PC-9 (cell line): ENCODE measurements at regions not wholly inside any gene's neighbourhood (a gene's known extent, or its start where the extent isn't known, plus 50 kb on each side); places are given as distances from the start of the nearest gene placed in this dataset.

Experiments
- BruUV-seq: library from RNA; stranded (reverse); fragments of 400-500 nt; replicated peaks from 2 replicates; lab custom pipeline; 2021; lab: Mats Ljungman, UMichigan
- CTCF ChIA-PET: fragments of 300-600 bp; sonication (Branson Sonifier 250); formaldehyde crosslinking; loops from one replicate; lab custom pipeline; 2022; ENCODE audit warnings: antibody characterized with exemption; lab: Charles Lee
- POLR2A ChIA-PET: fragments of 300-600 bp; sonication (Branson Sonifier 250); formaldehyde crosslinking; loops from one replicate; lab custom pipeline; 2022; ENCODE audit warnings: antibody characterized with exemption; ENCODE audit not compliant: unreplicated experiment; lab: Charles Lee
- DNase-seq, 2 experiments: peaks; one replicate each; pipeline versions ENCODE4 v3.0.0 to v3.0.0-alpha.2; 2015 to 2022; ENCODE audit warnings: mixed read lengths in 1 of 2
- H2AFZ ChIP-seq: fragments of 200-600 bp; sonication (generic); 2 replicates; pipeline ENCODE4 v1.8.1; 2017; ENCODE audit warnings: antibody characterized with exemption
- H3F3A ChIP-seq: fragments of 200-600 bp; sonication (generic); 2 replicates; pipeline ENCODE4 v1.8.1; 2017; ENCODE audit warnings: antibody characterized with exemption, mild to moderate bottlenecking, low read depth; ENCODE audit not compliant: insufficient read depth
- H3K27ac ChIP-seq: fragments of 200-600 bp; sonication (generic); 2 replicates; pipeline ENCODE4 v1.6.1; 2016; ENCODE audit warnings: mixed run types
- H3K27me3 ChIP-seq: fragments of 200-600 bp; sonication (generic); 2 replicates; pipeline ENCODE4 v1.6.1; 2016; ENCODE audit warnings: low read depth, mixed run types; ENCODE audit not compliant: insufficient read depth
- H3K36me3 ChIP-seq: fragments of 200-600 bp; sonication (generic); 2 replicates; pipeline ENCODE4 v1.6.1; 2016; ENCODE audit warnings: low read depth, mixed run types
- H3K4me1 ChIP-seq: fragments of 200-600 bp; sonication (generic); replicated peaks from 2 replicates; pipeline ENCODE4 v1.6.1; 2016; ENCODE audit warnings: mixed run types; ENCODE audit not compliant: insufficient read depth
- H3K4me2 ChIP-seq: fragments of 200-600 bp; sonication (generic); 2 replicates; pipeline ENCODE4 v1.6.1; 2017; ENCODE audit warnings: mixed run types
- H3K4me3 ChIP-seq: fragments of 200-600 bp; sonication (generic); 2 replicates; pipeline ENCODE4 v1.6.1; 2016; ENCODE audit warnings: mixed run types
- H3K79me2 ChIP-seq: fragments of 200-600 bp; sonication (generic); 2 replicates; pipeline ENCODE4 v1.6.1; 2017; ENCODE audit warnings: low read depth, mixed run types
- H3K9me2 ChIP-seq: fragments of 200-600 bp; sonication (generic); 2 replicates; pipeline ENCODE4 v1.8.1; 2017; ENCODE audit warnings: mild to moderate bottlenecking; ENCODE audit not compliant: insufficient read depth
- H3K9me3 ChIP-seq: fragments of 200-600 bp; sonication (generic); 2 replicates; pipeline ENCODE4 v1.8.1; 2016; ENCODE audit warnings: low read depth; ENCODE audit not compliant: insufficient read depth
- H4K20me1 ChIP-seq: fragments of 200-600 bp; sonication (generic); 2 replicates; pipeline ENCODE4 v1.8.1; 2017; ENCODE audit not compliant: insufficient read depth
- EZH2 ChIP-seq: fragments of 200-600 bp; sonication (generic); IDR thresholded peaks from 2 replicates; pipeline ENCODE4 v1.8.0; 2017; ENCODE audit warnings: antibody characterized with exemption, low read depth
- intact Hi-C: fragments of 100-400 bp; cut with micrococcal nuclease; formaldehyde crosslinking; loops from one replicate; pipeline ENCODE4 v1.10.0; 2022; ENCODE audit not compliant: unreplicated experiment
- TF ChIP-seq, protein P1 (sequence below): fragments of 200-600 bp; sonication (generic); conservative IDR thresholded peaks from 2 replicates; pipeline ENCODE4 v1.6.1; 2017; ENCODE audit warnings: mixed run types, antibody characterized with exemption, mild to moderate bottlenecking, moderate library complexity

DNA sequence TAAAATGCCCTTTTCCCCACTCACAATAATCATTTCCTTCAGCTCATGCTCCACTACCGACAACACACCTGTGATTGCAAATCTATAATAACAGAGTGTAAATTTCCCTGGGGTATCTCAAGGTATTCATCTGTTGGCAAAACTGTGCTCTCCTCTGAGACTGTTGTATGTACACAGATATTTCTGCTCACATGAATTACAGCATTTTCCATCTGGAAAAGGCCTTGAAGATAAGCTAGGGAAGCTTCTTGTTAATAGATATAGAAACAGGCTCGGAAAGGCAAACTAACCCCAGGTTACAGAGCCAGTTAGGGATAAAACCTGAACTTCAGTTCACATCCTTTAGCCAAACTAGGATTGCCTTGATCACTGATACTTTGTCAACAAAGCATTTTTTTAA lies 210.4 kb upstream of the KRR1 start:
- no peak for TF ChIP-seq EZH2
- TF ChIP-seq, protein P1, sequence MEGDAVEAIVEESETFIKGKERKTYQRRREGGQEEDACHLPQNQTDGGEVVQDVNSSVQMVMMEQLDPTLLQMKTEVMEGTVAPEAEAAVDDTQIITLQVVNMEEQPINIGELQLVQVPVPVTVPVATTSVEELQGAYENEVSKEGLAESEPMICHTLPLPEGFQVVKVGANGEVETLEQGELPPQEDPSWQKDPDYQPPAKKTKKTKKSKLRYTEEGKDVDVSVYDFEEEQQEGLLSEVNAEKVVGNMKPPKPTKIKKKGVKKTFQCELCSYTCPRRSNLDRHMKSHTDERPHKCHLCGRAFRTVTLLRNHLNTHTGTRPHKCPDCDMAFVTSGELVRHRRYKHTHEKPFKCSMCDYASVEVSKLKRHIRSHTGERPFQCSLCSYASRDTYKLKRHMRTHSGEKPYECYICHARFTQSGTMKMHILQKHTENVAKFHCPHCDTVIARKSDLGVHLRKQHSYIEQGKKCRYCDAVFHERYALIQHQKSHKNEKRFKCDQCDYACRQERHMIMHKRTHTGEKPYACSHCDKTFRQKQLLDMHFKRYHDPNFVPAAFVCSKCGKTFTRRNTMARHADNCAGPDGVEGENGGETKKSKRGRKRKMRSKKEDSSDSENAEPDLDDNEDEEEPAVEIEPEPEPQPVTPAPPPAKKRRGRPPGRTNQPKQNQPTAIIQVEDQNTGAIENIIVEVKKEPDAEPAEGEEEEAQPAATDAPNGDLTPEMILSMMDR = no peak
- H3K4me1 ChIP-seq = peaks cover 13% of the 10 kb centered on the region
- H3K79me2 ChIP-seq = no peaks in the 10 kb centered on the region
- no peak overlapping the region for H3K4me3 ChIP-seq
- DNase-seq = no peak
- no peak overlapping the region for H3K27ac ChIP-seq
- H2AFZ ChIP-seq = no peak overlapping the region
- POLR2A ChIA-PET = interaction anchor here (0.6 kb wide), 1 partner anchor 306 kb away, joined by 11 read pairs; no protein-coding TSS in a partner anchor
- no peaks in the 10 kb centered on the region; the same call in 1 of the 2 replicates for H3K9me2 ChIP-seq
- H4K20me1 ChIP-seq = no peaks in the 10 kb centered on the region
- no TSS peak for BruUV-seq
- intact Hi-C loops = loop anchor here (1.0 to 10.0 kb wide), 7 partner anchors 8 to 231 kb away; no protein-coding TSS in a partner anchor
- H3K4me2 ChIP-seq = no peak overlapping the region
- H3F3A ChIP-seq = no peaks in the 10 kb centered on the region
- 0 out of 2 replicates have a peak, but pooled peaks cover 8% of the 10 kb centered on the region for H3K9me3 ChIP-seq
- H3K36me3 ChIP-seq = no peaks in the 10 kb centered on the region
- CTCF ChIA-PET = no interaction called here
- H3K27me3 ChIP-seq = no peaks in the 10 kb centered on the region

DNA sequence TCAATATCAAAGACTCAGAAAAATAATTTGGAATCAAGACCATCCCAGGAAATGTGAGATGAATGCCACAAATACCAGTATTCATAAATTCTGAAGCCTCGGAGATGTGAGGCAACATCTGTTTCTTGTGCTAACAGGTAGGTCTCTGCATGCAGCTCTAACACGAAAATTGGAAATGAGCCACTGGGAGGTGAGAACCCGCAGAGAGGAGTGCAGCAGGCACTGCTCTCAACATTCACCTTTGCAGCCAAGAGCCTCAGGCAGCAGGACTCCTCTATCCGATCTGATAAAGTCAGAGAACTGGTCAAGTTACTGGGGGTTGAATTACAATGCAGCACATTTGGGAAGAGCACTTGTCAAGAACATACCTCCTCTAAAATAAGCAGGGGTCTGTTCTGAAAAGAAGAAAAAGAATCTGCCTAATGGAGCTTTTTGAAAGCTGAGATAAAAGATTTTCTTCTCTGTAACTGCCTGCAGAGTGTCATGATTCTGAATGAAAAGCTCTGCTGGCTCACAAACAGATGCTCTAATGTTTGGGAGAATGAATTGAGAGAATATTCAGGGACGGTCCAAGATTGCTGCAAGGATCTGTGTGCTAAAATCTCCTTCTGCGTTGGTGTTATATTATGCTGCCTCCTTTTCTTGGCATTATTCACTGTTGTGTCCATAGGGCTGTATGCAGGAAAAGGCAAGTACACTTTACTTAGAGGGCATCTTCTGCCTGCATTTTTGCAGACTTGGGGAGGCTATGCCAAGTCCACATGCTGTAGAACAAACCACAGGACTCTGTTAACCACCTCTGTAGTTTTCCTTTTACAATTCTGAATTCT lies 209.6 kb upstream of the KRR1 start:
- H2AFZ ChIP-seq = no peak overlapping the region
- no TSS peak for BruUV-seq
- ChIA-PET CTCF (no interaction called here), POLR2A (interaction anchor here (0.6 kb wide), 1 partner anchor 210 kb away, joined by 4 read pairs; the partner anchor contains the start of gene KRR1)
- H3K9me3 ChIP-seq = 0 out of 2 replicates have a peak, but pooled peaks cover 8% of the 10 kb centered on the region
- no peaks in the 10 kb centered on the region for H3K36me3 ChIP-seq
- intact Hi-C loops = loop anchor here (1.0 to 10.0 kb wide), 7 partner anchors 8 to 231 kb away; no protein-coding TSS in a partner anchor
- no peaks in the 10 kb centered on the region for H3K27me3 ChIP-seq
- H3K4me2 ChIP-seq = no peak overlapping the region
- no peaks in the 10 kb centered on the region for H3F3A ChIP-seq
- H3K4me1 ChIP-seq = peaks cover 13% of the 10 kb centered on the region
- H3K79me2 ChIP-seq = no peaks in the 10 kb centered on the region
- peak; percentile 54 to 63 for DNase-seq
- H3K4me3 ChIP-seq = no peak overlapping the region
- H3K9me2 ChIP-seq = no peaks in the 10 kb centered on the region; the same call in 1 of the 2 replicates
- H4K20me1 ChIP-seq = no peaks in the 10 kb centered on the region
- TF ChIP-seq EZH2 = no peak
- TF ChIP-seq, protein P1 = no peak
- H3K27ac ChIP-seq = no peak overlapping the region

DNA sequence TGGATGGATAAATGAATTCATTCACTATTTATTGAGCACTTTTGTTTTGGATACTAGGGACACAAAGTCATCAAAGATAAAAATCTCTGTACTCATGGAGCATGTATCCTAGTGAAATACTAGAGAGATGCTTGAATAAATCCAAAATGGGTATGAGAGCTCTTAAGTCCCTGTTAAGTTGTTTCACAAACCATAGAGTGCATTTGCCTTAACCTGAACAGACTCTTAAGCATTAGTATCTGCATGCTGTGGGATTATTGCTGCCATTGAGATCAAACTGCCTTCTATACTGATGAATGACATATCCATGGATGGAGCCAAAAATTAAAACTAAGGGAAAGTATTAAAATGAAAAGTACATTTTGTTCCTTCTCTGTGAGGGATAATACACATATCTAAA lies 206.5 kb upstream of the KRR1 start:
- no peak for DNase-seq
- Histone ChIP-seq H3K9me2 (no peaks in the 10 kb centered on the region), H3F3A (peaks cover 2% of the 10 kb centered on the region; the same call in 1 of the 2 replicates), H3K4me2 (no peak overlapping the region), H4K20me1 (no peaks in the 10 kb centered on the region), H3K27me3 (no peaks in the 10 kb centered on the region), H3K79me2 (no peaks in the 10 kb centered on the region), H2AFZ (no peak overlapping the region), H3K27ac (no peak overlapping the region), H3K4me3 (no peak overlapping the region), H3K36me3 (no peaks in the 10 kb centered on the region), H3K4me1 (peaks cover 22% of the 10 kb centered on the region), H3K9me3 (0 out of 2 replicates have a peak, but pooled peaks cover 5% of the 10 kb centered on the region)
- no peak for TF ChIP-seq EZH2
- TF ChIP-seq, protein P1 = no peak
- ChIA-PET POLR2A (interaction anchor here (0.7 kb wide), 1 partner anchor 54 kb away, joined by 4 read pairs; no protein-coding TSS in a partner anchor), CTCF (no interaction called here)
- no TSS peak for BruUV-seq
- intact Hi-C loops = no loop called here
